Common myeloid progenitor, CD34-positive (primary cell): ENCODE measurements at regions not wholly inside any gene's neighbourhood (a gene's known extent, or its start where the extent isn't known, plus 50 kb on each side); places are given as distances from the start of the nearest gene placed in this dataset.
"Not testable (repeated sequence)": the region's sequence is repeated elsewhere in the genome, so short reads cannot be mapped to it uniquely, and the experiment has no call there.

ENCODE experiments used
- CTCF ChIA-PET: fragments of 350-600 bp; sonication (Branson Sonifier 250); formaldehyde crosslinking; loops from one replicate; lab custom pipeline; 2021; ENCODE audit warnings: antibody characterized with exemption; lab: Charles Lee
- POLR2A ChIA-PET: fragments of 350-600 bp; sonication (Branson Sonifier 250); formaldehyde crosslinking; loops from one replicate; lab custom pipeline; 2021; ENCODE audit warnings: antibody characterized with exemption; lab: Charles Lee
- DNase-seq, 3 donors: peaks; one replicate each; pipeline versions ENCODE4 v3.0.0 to v3.0.0-alpha.2; 2013
- H3K27ac ChIP-seq, 2 experiments: 1 replicate in 1 of 2; 2 replicates in 1 of 2; pipeline ENCODE4 v1.7.0; 2013; ENCODE audit warnings: inconsistent platforms in 2 of 2, low read length in 2 of 2, mild to moderate bottlenecking in 2 of 2, low read depth in 1 of 2, moderate library complexity in 1 of 2; ENCODE audit not compliant: severe bottlenecking in 2 of 2, insufficient read depth in 1 of 2, poor library complexity in 1 of 2
- H3K27me3 ChIP-seq, 5 experiments: replicated peaks in 2 of 5; 1 replicate in 3 of 5; 2 replicates in 2 of 5; pipeline versions ENCODE4 v1.6.1 to v1.7.0; 2013; ENCODE audit warnings: low read length in 4 of 5, mild to moderate bottlenecking in 2 of 5, moderate library complexity in 2 of 5, inconsistent platforms in 1 of 5; ENCODE audit not compliant: insufficient read depth in 5 of 5, control insufficient read depth in 4 of 5
- H3K36me3 ChIP-seq, 4 experiments: 1 replicate in 2 of 4; 2 replicates in 2 of 4; pipeline versions ENCODE4 v1.6.1 to v1.7.0; 2013; ENCODE audit warnings: low read length in 3 of 4, control low read depth in 1 of 4, mild to moderate bottlenecking in 1 of 4; ENCODE audit not compliant: control insufficient read depth in 4 of 4, insufficient read depth in 4 of 4
- H3K4me1 ChIP-seq, 4 experiments: 1 replicate in 3 of 4; 2 replicates in 1 of 4; pipeline versions ENCODE4 v1.6.1 to v1.7.1; 2013; ENCODE audit warnings: low read length in 3 of 4, mild to moderate bottlenecking in 3 of 4, control low read depth in 1 of 4, inconsistent platforms in 1 of 4, moderate library complexity in 1 of 4; ENCODE audit not compliant: control insufficient read depth in 4 of 4, insufficient read depth in 4 of 4; ENCODE audit errors: control extremely low read depth in 1 of 4
- H3K4me3 ChIP-seq, 7 experiments: 1 replicate in 4 of 7; 2 replicates in 3 of 7; pipeline versions ENCODE4 v1.5.1 to v1.7.0; 2013; ENCODE audit warnings: mild to moderate bottlenecking in 7 of 7, low read length in 6 of 7, moderate library complexity in 6 of 7, inconsistent platforms in 2 of 7, low read depth in 2 of 7, control low read depth in 1 of 7; ENCODE audit not compliant: insufficient read depth in 4 of 7, control insufficient read depth in 1 of 7; ENCODE audit errors: extremely low read depth in 1 of 7
- H3K9me3 ChIP-seq, 5 experiments: 1 replicate in 4 of 5; 2 replicates in 1 of 5; pipeline versions ENCODE4 v1.6.1 to v1.7.1; 2013; ENCODE audit warnings: low read length in 4 of 5, mild to moderate bottlenecking in 2 of 5, inconsistent platforms in 1 of 5, low read depth in 1 of 5, moderate library complexity in 1 of 5; ENCODE audit not compliant: control insufficient read depth in 4 of 5, insufficient read depth in 2 of 5; ENCODE audit errors: control extremely low read depth in 1 of 5
- WGBS: methylation state at CpG from one replicate; pipeline ENCODE4 v1.1.5; 2013; ENCODE audit not compliant: insufficient coverage; 5-methylcytosine and 5-hydroxymethylcytosine counted together

DNA sequence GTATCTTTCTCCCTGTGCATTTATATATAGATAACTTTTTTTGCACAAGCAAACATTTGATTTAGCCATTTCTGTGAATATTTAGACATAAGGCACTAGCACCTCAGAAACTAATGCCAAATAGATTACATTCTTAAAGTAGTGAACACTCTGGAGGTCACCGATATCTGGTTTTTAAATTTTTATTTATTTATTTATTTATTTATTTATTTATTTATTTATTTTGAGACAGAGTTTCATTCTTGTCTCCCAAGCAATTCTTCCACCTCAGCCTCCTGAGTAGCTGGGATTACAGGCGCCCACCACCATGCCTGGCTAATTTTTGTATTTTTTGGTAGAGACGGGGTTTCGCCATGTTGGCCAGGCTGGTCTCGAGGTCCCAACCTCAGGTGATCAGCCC lies 67.9 kb upstream of the FST start:
- DNase-seq, POLR2A ChIA-PET, H3K4me3 ChIP-seq, H3K27ac ChIP-seq, H3K4me1 ChIP-seq, H3K9me3 ChIP-seq, H3K27me3 ChIP-seq, H3K36me3 ChIP-seq: not testable (repeated sequence)
- CTCF ChIA-PET = interaction anchor here (0.6 kb wide), 1 partner anchor 1248 kb away, joined by 3 read pairs; no protein-coding TSS in a partner anchor
- no CpG with 5 or more reads among the region's 5 CpGs for WGBS

DNA sequence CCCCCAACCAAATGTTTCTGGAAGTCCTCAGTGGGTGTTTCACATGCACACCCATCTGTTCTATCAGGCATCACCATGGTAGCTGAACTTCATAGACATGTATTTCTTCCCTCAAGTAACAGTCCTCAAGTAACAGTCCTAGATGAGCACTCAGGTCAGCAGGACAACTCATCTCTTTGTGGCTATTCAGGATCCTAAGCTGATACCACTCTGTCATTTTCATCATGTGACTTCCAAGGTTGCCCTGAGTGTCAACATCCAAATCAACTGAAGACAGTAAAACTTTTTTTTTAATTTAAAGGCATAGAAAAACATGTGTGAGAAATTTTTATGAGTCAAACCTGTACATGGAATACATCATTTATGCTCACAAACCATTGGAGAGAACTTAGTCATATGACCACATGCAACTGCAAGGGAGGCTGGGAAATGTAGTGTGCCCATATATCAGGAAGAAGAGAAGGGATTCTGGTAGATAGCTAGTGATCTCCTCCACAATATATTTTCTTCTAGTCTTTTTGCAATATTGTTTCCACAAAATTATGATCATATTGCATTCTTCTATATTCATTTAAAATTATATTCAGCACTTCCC lies 64.2 kb upstream of the FST start:
- no peak for DNase-seq
- H3K27ac ChIP-seq = no peak overlapping the region
- H3K4me1 ChIP-seq = no peaks in the 10 kb centered on the region
- CTCF ChIA-PET = no interaction called here
- peaks cover 0 to 3% (median 0%) of the 10 kb centered on the region in 5 experiments for H3K9me3 ChIP-seq
- POLR2A ChIA-PET = no interaction called here
- no peak overlapping the region for H3K4me3 ChIP-seq
- H3K27me3 ChIP-seq = no peaks in the 10 kb centered on the region
- no peaks in the 10 kb centered on the region for H3K36me3 ChIP-seq

DNA sequence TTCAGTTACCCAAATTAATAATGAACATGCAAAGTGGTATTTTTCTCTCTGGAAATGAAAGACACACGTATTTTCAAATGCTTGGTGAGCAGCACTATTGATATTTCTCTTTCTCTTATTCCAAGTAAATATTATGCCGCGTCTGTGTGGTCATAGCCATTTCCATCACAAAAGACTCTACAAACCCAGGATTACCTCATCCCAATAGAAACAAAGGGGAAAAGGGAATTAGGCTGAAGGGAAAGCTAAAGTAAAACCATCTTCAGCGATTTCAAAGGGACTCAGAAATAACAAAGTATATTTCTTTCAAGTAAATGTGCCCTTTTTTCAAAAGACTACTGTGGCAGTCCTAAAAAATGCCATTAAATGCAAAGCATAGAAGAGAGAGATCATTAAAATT lies 62.0 kb upstream of the FST start:
- POLR2A ChIA-PET = no interaction called here
- Histone ChIP-seq H3K27me3 (no peaks in the 10 kb centered on the region), H3K4me1 (no peaks in the 10 kb centered on the region), H3K36me3 (no peaks in the 10 kb centered on the region), H3K27ac (no peak overlapping the region), H3K9me3 (peaks cover 0 to 3% (median 0%) of the 10 kb centered on the region in 5 experiments), H3K4me3 (no peak overlapping the region)
- no peak for DNase-seq
- CTCF ChIA-PET = no interaction called here
- WGBS = no CpG with 5 or more reads among the region's 4 CpGs

DNA sequence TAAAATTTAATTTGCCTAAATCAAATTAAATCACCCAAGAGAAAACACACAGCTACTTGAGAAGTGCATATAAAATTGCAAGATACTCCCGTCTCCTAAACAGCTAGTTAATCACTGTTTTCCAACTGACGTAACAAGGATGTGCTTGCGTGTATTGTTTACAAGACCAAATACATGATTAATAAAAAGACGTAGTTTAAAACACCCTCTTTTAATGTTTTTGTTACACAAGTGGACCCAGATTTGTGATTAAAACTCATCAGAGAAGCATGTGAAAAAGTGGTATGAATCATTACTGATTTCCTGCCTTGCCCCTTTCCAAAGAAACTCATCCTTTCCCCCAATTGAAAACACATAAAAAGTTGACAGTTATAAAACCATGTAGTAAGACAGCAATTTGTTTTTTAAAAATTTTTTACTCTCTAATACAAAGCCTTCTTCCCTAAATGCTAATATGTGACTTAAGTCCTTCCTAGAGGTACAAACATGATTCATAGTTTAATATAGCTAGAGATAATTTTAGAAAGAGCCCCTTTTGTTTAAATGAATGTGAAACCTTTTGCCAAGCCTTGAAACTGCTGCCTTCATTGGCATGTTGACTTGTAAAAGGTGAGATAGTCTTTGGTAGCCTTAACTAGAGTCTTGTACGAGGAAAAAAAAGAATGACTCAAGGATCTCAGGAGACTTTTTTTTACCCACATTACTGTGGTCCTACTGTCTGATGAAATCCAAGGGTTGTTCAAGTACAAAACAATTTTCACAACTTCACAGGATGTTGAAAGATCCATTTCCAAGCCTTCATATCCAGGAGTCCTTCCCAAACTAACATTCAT lies 61.4 kb upstream of the FST start:
- POLR2A ChIA-PET = no interaction called here
- no peak for DNase-seq
- Histone ChIP-seq H3K27ac (no peak overlapping the region), H3K27me3 (no peaks in the 10 kb centered on the region), H3K36me3 (no peaks in the 10 kb centered on the region), H3K9me3 (peaks cover 0 to 3% (median 0%) of the 10 kb centered on the region in 5 experiments), H3K4me3 (no peak overlapping the region), H3K4me1 (no peaks in the 10 kb centered on the region)
- WGBS = 97% methylated on average over 4 of the region's 5 CpGs
- CTCF ChIA-PET = no interaction called here

DNA sequence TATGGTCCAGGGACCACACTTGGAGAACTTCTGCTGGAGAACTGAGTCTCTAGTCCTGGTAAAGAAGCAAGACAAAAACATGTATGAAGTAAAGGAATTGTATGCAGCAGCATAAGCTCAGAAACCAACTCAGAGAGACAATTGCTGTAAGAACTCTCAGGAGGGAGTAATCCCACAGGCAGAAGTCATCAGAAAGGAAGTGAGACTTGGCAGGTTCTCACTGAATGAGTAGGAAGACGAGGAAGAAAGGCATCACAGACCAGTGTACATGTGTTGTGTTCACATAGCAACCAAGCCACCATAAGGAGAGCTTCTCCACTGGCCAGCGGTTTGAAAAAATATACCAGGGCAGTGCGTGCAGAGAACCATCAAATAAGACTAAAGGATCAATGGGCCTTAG lies 57.9 kb upstream of the FST start:
- H3K27ac ChIP-seq = no peak overlapping the region

DNA sequence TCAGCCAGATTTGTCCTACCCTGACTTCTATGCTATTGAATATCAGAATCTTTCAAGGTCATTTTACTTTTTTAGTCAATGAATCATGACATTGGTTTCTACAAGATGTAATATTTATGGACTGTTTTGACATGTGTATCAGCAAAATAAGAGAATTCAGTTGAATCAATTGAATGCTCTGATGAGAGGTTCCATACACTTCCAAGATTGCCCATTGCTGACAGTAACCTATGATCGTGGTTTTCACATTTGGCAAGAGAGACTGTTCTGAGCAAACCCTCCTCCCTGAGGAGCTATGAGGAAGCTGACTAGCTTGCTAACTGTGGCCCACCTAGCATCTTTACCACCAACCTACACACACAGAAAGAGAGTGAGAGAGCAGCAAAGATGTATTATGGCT lies 56.7 kb upstream of the FST start:
- no peaks in the 10 kb centered on the region for H3K4me1 ChIP-seq
- H3K36me3 ChIP-seq = no peaks in the 10 kb centered on the region
- ChIA-PET POLR2A (no interaction called here), CTCF (interaction anchor here (1.0 kb wide), 1 partner anchor 811 kb away, joined by 3 read pairs; no protein-coding TSS in a partner anchor)
- WGBS = 86% methylated on average over 1 of the region's 1 CpG
- H3K27me3 ChIP-seq = peaks cover 0 to 2% (median 0%) of the 10 kb centered on the region in 5 experiments
- no peak overlapping the region for H3K4me3 ChIP-seq
- H3K27ac ChIP-seq = no peak overlapping the region
- H3K9me3 ChIP-seq = no peaks in the 10 kb centered on the region
- no peak for DNase-seq

More for the DNA sequence above, 57.9 kb upstream of the FST start:
- Histone ChIP-seq H3K4me3 (no peak overlapping the region), H3K4me1 (no peaks in the 10 kb centered on the region), H3K36me3 (no peaks in the 10 kb centered on the region), H3K9me3 (no peaks in the 10 kb centered on the region), H3K27me3 (peaks cover 0 to 2% (median 0%) of the 10 kb centered on the region in 5 experiments)
- no peak for DNase-seq
- ChIA-PET POLR2A (no interaction called here), CTCF (interaction anchor here (0.6 kb wide), 1 partner anchor 773 kb away, joined by 3 read pairs; no protein-coding TSS in a partner anchor)
- 92% methylated on average over 3 of the region's 3 CpGs for WGBS
